ENCODE measurements at regions not wholly inside any gene's neighbourhood (a gene's known extent, or its start where the extent isn't known, plus 50 kb on each side); places are given as distances from the start of the nearest gene placed in this dataset.

- DNase-seq (ENCODE audit: low read depth), result no peak
- TF ChIP-seq CTCF (IDR thresholded peaks at IDR 0.05; ENCODE audit: control insufficient read depth, extremely low read depth, insufficient read depth), result no peak
- H3K4me3 ChIP-seq (ENCODE audit: low read depth, low read length), result no peak overlapping the region
Measured at GRCh38 chr4:165783626-165784025, 89.4 kb upstream of the TLL1 start.

DNA sequence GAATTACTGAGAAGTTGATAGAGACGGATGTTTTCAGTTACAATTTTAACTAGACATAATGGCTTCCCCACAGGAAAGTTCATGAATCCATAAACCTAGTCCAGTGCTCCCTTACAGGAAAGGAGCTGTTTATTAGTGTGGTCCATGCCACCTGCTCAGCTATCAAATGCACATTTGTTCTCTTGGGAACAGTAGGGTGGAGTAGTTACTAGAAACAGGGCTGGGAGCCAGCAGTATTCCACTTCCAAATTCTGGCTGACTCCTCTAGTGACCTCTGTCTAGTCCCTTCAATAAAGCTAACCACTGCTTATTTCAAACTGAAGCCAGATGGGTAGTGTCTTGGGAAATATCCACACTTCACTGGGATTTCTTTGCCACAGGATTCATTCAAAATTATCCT, 88.4 kb upstream of the TLL1 start:
- no peak for TF ChIP-seq CTCF (IDR thresholded peaks at IDR 0.05; ENCODE audit: control insufficient read depth, extremely low read depth, insufficient read depth)
- no peak overlapping the region for H3K4me3 ChIP-seq (ENCODE audit: low read depth, low read length)
- no peak for DNase-seq (ENCODE audit: low read depth)

DNA sequence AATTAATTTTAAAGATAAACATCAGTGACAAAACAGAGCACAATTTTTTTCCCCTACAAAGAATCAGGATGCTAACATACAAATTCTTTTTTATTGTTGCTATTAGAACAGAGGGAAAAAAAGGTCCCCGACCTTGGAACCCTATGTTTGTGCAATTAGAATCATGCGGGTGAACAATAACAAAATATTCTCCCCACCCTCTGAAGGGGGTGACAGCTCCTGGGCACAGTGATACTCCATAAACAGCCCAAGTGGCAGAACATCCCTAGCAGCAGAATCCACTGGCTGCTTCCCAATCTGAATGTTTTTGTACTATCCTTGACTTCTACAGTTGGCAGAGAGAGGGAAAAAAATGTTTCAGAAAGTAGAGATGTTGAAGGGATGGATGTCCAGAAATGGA, 87.7 kb upstream of the TLL1 start:
- TF ChIP-seq CTCF (IDR thresholded peaks at IDR 0.05; ENCODE audit: control insufficient read depth, extremely low read depth, insufficient read depth), result no peak
- no peak overlapping the region for H3K4me3 ChIP-seq (ENCODE audit: low read depth, low read length)
- no peak for DNase-seq (ENCODE audit: low read depth)

DNA sequence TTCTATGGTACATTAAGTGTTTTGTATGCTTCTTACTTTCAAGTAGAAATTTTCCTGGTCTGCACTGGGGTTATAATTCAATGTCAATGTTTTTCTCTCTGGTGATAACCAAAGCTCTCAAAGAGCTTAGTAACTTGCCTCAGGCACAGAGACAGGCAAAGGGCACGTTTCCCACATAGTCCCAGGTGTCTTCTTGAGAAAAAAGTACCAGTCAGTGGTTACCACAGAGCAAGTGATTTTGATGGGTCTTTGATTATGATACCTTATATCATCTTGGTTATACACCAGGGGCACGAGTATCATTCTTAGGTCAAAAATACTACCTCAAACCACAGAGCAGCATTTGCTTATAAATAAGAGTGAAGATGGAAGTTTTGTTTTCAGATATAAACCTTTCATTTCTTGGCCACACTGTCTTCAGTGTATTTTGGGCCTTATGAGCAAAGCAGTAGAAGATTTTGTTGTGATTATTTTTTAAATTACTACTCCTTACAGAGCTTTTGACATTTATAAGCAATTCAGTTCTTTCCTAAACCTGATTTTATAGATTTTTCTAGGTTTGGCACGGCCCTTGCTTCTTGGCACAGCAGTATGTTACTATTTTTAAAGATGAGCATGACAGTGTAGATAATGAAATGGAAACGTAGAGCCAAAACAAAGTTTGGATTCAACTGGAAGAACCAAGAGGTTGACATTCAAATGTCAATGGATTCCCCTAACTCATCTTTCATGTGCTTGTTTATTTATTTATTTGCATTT, 85.3 kb upstream of the TLL1 start:
- no peak for TF ChIP-seq CTCF (IDR thresholded peaks at IDR 0.05; ENCODE audit: control insufficient read depth, extremely low read depth, insufficient read depth)
- DNase-seq (ENCODE audit: low read depth), result no peak
- H3K4me3 ChIP-seq (ENCODE audit: low read depth, low read length), result no peak overlapping the region

DNA sequence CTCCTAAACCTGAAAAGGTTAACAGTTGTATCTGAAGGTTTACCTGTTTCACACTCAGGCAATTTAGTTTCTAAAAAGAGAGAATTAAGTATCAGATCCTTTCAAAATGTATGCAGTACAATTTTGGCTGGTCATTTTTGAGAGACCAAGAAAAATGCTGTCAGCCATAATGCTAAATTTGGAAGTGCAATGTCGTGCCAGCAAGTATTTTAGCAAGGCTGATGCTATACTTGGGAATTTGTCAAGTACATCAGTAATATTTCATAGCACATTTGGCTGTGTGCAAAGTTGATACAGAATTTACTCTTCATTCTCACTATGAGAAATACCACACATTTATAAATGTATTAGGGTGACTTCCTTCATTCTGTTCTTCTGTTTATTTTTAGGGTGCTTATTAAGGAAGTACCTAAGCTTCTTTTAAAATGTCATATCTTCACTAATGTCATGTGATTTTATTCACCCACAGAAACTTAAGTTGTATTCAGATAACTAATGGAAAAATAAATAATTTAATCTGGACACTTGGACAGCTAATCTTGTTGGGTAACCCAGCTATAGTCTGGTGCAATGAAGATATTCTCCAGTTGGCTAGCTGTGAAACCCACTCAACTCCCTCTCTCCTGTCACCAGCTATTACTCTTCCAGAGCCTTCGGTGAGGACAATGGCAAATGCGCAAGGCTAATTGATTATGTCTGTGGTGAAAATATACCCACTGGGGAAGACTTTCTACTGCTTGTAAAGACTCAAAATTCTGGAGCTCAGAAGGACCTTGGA, 84.2 kb upstream of the TLL1 start:
- no peak for DNase-seq (ENCODE audit: low read depth)
- no peak for TF ChIP-seq CTCF (IDR thresholded peaks at IDR 0.05; ENCODE audit: control insufficient read depth, extremely low read depth, insufficient read depth)
- H3K4me3 ChIP-seq (ENCODE audit: low read depth, low read length), result no peak overlapping the region

- no peak for DNase-seq (ENCODE audit: low read depth)
- no peak for TF ChIP-seq CTCF (IDR thresholded peaks at IDR 0.05; ENCODE audit: control insufficient read depth, extremely low read depth, insufficient read depth)
- H3K4me3 ChIP-seq (ENCODE audit: low read depth, low read length), result no peak overlapping the region
Measured at GRCh38 chr4:165793236-165793635, 79.8 kb upstream of the TLL1 start.

All from LNCaP clone FGC (cell line).